ENCODE measurements at regions not wholly inside any gene's neighbourhood (a gene's known extent, or its start where the extent isn't known, plus 50 kb on each side); places are given as distances from the start of the nearest gene placed in this dataset.

GRCh38 chr11:82146789-82147188 lies 586.9 kb downstream of the FAM181B start:
- no peaks in the 10 kb centered on the region for H3K27me3 ChIP-seq (ENCODE audit: insufficient read depth, low read length)
- no peak overlapping the region for H3K4me2 ChIP-seq (ENCODE audit: low read length)
- no peaks in the 10 kb centered on the region for H3K79me2 ChIP-seq (ENCODE audit: control insufficient read depth, insufficient read depth, low read length, poor library complexity)
- no peak overlapping the region for H3K4ac ChIP-seq (ENCODE audit: low read depth, low read length)
- H2BK5ac ChIP-seq (ENCODE audit: low read depth, low read length, poor library complexity): no peak overlapping the region
- no peaks in the 10 kb centered on the region for H3K79me1 ChIP-seq (ENCODE audit: low read length)
- no peak overlapping the region for H4K91ac ChIP-seq (ENCODE audit: low read depth, low read length)
- H3K9me3 ChIP-seq (ENCODE audit: insufficient read depth, low read depth, low read length): no peaks in the 10 kb centered on the region
- no peak overlapping the region for H3K23ac ChIP-seq (ENCODE audit: low read length)
- no peak overlapping the region for H2BK120ac ChIP-seq (ENCODE audit: insufficient read depth, low read length, poor library complexity)
- no peak overlapping the region for H4K8ac ChIP-seq (ENCODE audit: low read depth, low read length)
- no peak overlapping the region for H2AFZ ChIP-seq (ENCODE audit: insufficient read depth, low read length, poor library complexity)
- no peak overlapping the region for H3K4me3 ChIP-seq (ENCODE audit: low read depth, low read length)
- peak in 1 of 2 donors; percentile 9 for DNase-seq
- H3K27ac ChIP-seq (ENCODE audit: low read depth, low read length): no peak overlapping the region
- no CpG with 5 or more reads among the region's 2 CpGs for WGBS (ENCODE audit: extremely low coverage, insufficient coverage, insufficient read length)
- H3K18ac ChIP-seq (ENCODE audit: low read length): no peak overlapping the region
- no peak overlapping the region for H4K12ac ChIP-seq (ENCODE audit: low read depth, low read length)
- no peak overlapping the region for H3K9ac ChIP-seq (ENCODE audit: low read length)
- no peaks in the 10 kb centered on the region for H3K36me3 ChIP-seq (ENCODE audit: control insufficient read depth in 1 of 2, insufficient read depth in 2 of 2, low read length in 2 of 2)
- H3K14ac ChIP-seq (ENCODE audit: low read length): no peak overlapping the region
- no peak overlapping the region for H2BK12ac ChIP-seq (ENCODE audit: low read length)
- no peaks in the 10 kb centered on the region for H3K4me1 ChIP-seq (ENCODE audit: control insufficient read depth in 1 of 2, insufficient read depth in 2 of 2, low read length in 2 of 2)
- H2AK5ac ChIP-seq (ENCODE audit: low read length): no peak overlapping the region

- H3K4ac ChIP-seq (ENCODE audit: low read depth, low read length): no peak overlapping the region
- H3K9me3 ChIP-seq (ENCODE audit: insufficient read depth, low read depth, low read length): no peaks in the 10 kb centered on the region
- no peak overlapping the region for H2BK12ac ChIP-seq (ENCODE audit: low read length)
- H3K18ac ChIP-seq (ENCODE audit: low read length): no peak overlapping the region
- H4K8ac ChIP-seq (ENCODE audit: low read depth, low read length): no peak overlapping the region
- H3K23ac ChIP-seq (ENCODE audit: low read length): no peak overlapping the region
- H3K4me2 ChIP-seq (ENCODE audit: low read length): no peak overlapping the region
- no peaks in the 10 kb centered on the region for H3K4me1 ChIP-seq (ENCODE audit: control insufficient read depth in 1 of 2, insufficient read depth in 2 of 2, low read length in 2 of 2)
- no peak overlapping the region for H3K27ac ChIP-seq (ENCODE audit: low read depth, low read length)
- H4K91ac ChIP-seq (ENCODE audit: low read depth, low read length): no peak overlapping the region
- H2AK5ac ChIP-seq (ENCODE audit: low read length): no peak overlapping the region
- no peak overlapping the region for H3K9ac ChIP-seq (ENCODE audit: low read length)
- no peaks in the 10 kb centered on the region for H3K79me1 ChIP-seq (ENCODE audit: low read length)
- WGBS (ENCODE audit: extremely low coverage, insufficient coverage, insufficient read length): no CpG with 5 or more reads among the region's 5 CpGs
- no peaks in the 10 kb centered on the region for H3K27me3 ChIP-seq (ENCODE audit: insufficient read depth, low read length)
- no peak overlapping the region for H2BK5ac ChIP-seq (ENCODE audit: low read depth, low read length, poor library complexity)
- no peaks in the 10 kb centered on the region for H3K79me2 ChIP-seq (ENCODE audit: control insufficient read depth, insufficient read depth, low read length, poor library complexity)
- no peak overlapping the region for H3K14ac ChIP-seq (ENCODE audit: low read length)
- no peaks in the 10 kb centered on the region for H3K36me3 ChIP-seq (ENCODE audit: control insufficient read depth in 1 of 2, insufficient read depth in 2 of 2, low read length in 2 of 2)
- H2BK120ac ChIP-seq (ENCODE audit: insufficient read depth, low read length, poor library complexity): no peak overlapping the region
- no peak overlapping the region for H2AFZ ChIP-seq (ENCODE audit: insufficient read depth, low read length, poor library complexity)
- H4K12ac ChIP-seq (ENCODE audit: low read depth, low read length): no peak overlapping the region
- no peak overlapping the region for H3K4me3 ChIP-seq (ENCODE audit: low read depth, low read length)
- no peak for DNase-seq
These were observed 614.7 kb downstream of the FAM181B start for GRCh38 chr11:82118946-82119345.

GRCh38 chr11:82117362-82117761 lies 616.3 kb downstream of the FAM181B start:
- no peak overlapping the region for H2BK120ac ChIP-seq (ENCODE audit: insufficient read depth, low read length, poor library complexity)
- no peak for DNase-seq
- no CpG with 5 or more reads among the region's 5 CpGs for WGBS (ENCODE audit: extremely low coverage, insufficient coverage, insufficient read length)

GRCh38 chr11:82105331-82105998 lies 628.2 kb downstream of the FAM181B start:
- no CpG with 5 or more reads among the region's 6 CpGs for WGBS (ENCODE audit: extremely low coverage, insufficient coverage, insufficient read length)
- DNase-seq: no peak
- Histone ChIP-seq H2AK5ac (ENCODE audit: low read length) (no peak overlapping the region), H3K27ac (ENCODE audit: low read depth, low read length) (no peak overlapping the region), H3K79me2 (ENCODE audit: control insufficient read depth, insufficient read depth, low read length, poor library complexity) (no peaks in the 10 kb centered on the region), H3K79me1 (ENCODE audit: low read length) (no peaks in the 10 kb centered on the region), H2AFZ (ENCODE audit: insufficient read depth, low read length, poor library complexity) (no peak overlapping the region), H3K18ac (ENCODE audit: low read length) (no peak overlapping the region), H4K12ac (ENCODE audit: low read depth, low read length) (no peak overlapping the region), H4K91ac (ENCODE audit: low read depth, low read length) (no peak overlapping the region), H3K4me1 (ENCODE audit: control insufficient read depth in 1 of 2, insufficient read depth in 2 of 2, low read length in 2 of 2) (no peaks in the 10 kb centered on the region), H3K14ac (ENCODE audit: low read length) (no peak overlapping the region), H3K4ac (ENCODE audit: low read depth, low read length) (no peak overlapping the region), H3K4me2 (ENCODE audit: low read length) (no peak overlapping the region), H3K27me3 (ENCODE audit: insufficient read depth, low read length) (no peaks in the 10 kb centered on the region), H2BK12ac (ENCODE audit: low read length) (no peak overlapping the region), H3K9ac (ENCODE audit: low read length) (no peak overlapping the region), H3K36me3 (ENCODE audit: control insufficient read depth in 1 of 2, insufficient read depth in 2 of 2, low read length in 2 of 2) (no peaks in the 10 kb centered on the region), H3K4me3 (ENCODE audit: low read depth, low read length) (no peak overlapping the region), H4K8ac (ENCODE audit: low read depth, low read length) (no peak overlapping the region), H3K23ac (ENCODE audit: low read length) (no peak overlapping the region), H2BK120ac (ENCODE audit: insufficient read depth, low read length, poor library complexity) (no peak overlapping the region), H2BK5ac (ENCODE audit: low read depth, low read length, poor library complexity) (no peak overlapping the region), H3K9me3 (ENCODE audit: insufficient read depth, low read depth, low read length) (no peaks in the 10 kb centered on the region)

More at GRCh38 chr11:82117362-82117761, 616.3 kb downstream of the FAM181B start:
- H3K4me2 ChIP-seq (ENCODE audit: low read length): no peak overlapping the region
- H3K18ac ChIP-seq (ENCODE audit: low read length): no peak overlapping the region
- H3K4ac ChIP-seq (ENCODE audit: low read depth, low read length): no peak overlapping the region
- H3K36me3 ChIP-seq (ENCODE audit: control insufficient read depth in 1 of 2, insufficient read depth in 2 of 2, low read length in 2 of 2): no peaks in the 10 kb centered on the region
- H3K79me2 ChIP-seq (ENCODE audit: control insufficient read depth, insufficient read depth, low read length, poor library complexity): no peaks in the 10 kb centered on the region
- no peak overlapping the region for H3K9ac ChIP-seq (ENCODE audit: low read length)
- H3K79me1 ChIP-seq (ENCODE audit: low read length): no peaks in the 10 kb centered on the region
- no peak overlapping the region for H3K4me3 ChIP-seq (ENCODE audit: low read depth, low read length)
- no peaks in the 10 kb centered on the region for H3K27me3 ChIP-seq (ENCODE audit: insufficient read depth, low read length)
- no peak overlapping the region for H3K14ac ChIP-seq (ENCODE audit: low read length)
- no peak overlapping the region for H2BK5ac ChIP-seq (ENCODE audit: low read depth, low read length, poor library complexity)
- no peak overlapping the region for H3K23ac ChIP-seq (ENCODE audit: low read length)
- H2AK5ac ChIP-seq (ENCODE audit: low read length): no peak overlapping the region
- H3K9me3 ChIP-seq (ENCODE audit: insufficient read depth, low read depth, low read length): no peaks in the 10 kb centered on the region
- H4K91ac ChIP-seq (ENCODE audit: low read depth, low read length): no peak overlapping the region
- no peak overlapping the region for H4K8ac ChIP-seq (ENCODE audit: low read depth, low read length)
- H2AFZ ChIP-seq (ENCODE audit: insufficient read depth, low read length, poor library complexity): no peak overlapping the region
- no peaks in the 10 kb centered on the region for H3K4me1 ChIP-seq (ENCODE audit: control insufficient read depth in 1 of 2, insufficient read depth in 2 of 2, low read length in 2 of 2)
- no peak overlapping the region for H4K12ac ChIP-seq (ENCODE audit: low read depth, low read length)
- no peak overlapping the region for H3K27ac ChIP-seq (ENCODE audit: low read depth, low read length)
- H2BK12ac ChIP-seq (ENCODE audit: low read length): no peak overlapping the region

Measured in trophoblast cell (in vitro differentiated cells and primary cell).